ENCODE measurements at regions not wholly inside any gene's neighbourhood (a gene's known extent, or its start where the extent isn't known, plus 50 kb on each side); places are given as distances from the start of the nearest gene placed in this dataset.

GRCh38 chr2:129610766-129611165 is 368.7 kb upstream of the RAB6C start:
- no peaks in the 10 kb centered on the region for H3K4me1 ChIP-seq (ENCODE audit: insufficient read depth, low read length)
- no peaks in the 10 kb centered on the region for H4K20me1 ChIP-seq (ENCODE audit: insufficient read depth, low read length)
- no peak for TF ChIP-seq TOPORS (CRISPR knock-in tag; IDR thresholded peaks at IDR 0.05)
- TF ChIP-seq CENPX (CRISPR knock-in tag; IDR thresholded peaks at IDR 0.05): no peak
- no peak for TF ChIP-seq HDAC1 (CRISPR knock-in tag; IDR thresholded peaks at IDR 0.05)
- no peak for TF ChIP-seq RXRA (CRISPR knock-in tag; IDR thresholded peaks at IDR 0.05)
- no peak for TF ChIP-seq PLRG1 (conservative IDR thresholded peaks at IDR 0.05)
- no peak for TF ChIP-seq THYN1 (CRISPR knock-in tag; IDR thresholded peaks at IDR 0.05; ENCODE audit: borderline replicate concordance, low read depth)
- TF ChIP-seq ZBTB39 (CRISPR knock-in tag; IDR thresholded peaks at IDR 0.05): no peak
- TF ChIP-seq KLF13 (CRISPR knock-in tag; IDR thresholded peaks at IDR 0.05): no peak
- no peak for TF ChIP-seq ETV6 (CRISPR knock-in tag; conservative IDR thresholded peaks at IDR 0.05)
- no peak for TF ChIP-seq ARID2 (CRISPR knock-in tag; IDR thresholded peaks at IDR 0.05; ENCODE audit: borderline replicate concordance)
- no peak for TF ChIP-seq ZNF784 (CRISPR knock-in tag; IDR thresholded peaks at IDR 0.05; ENCODE audit: borderline replicate concordance)
- intact Hi-C loops (cut with micrococcal nuclease; ENCODE audit: unreplicated experiment) (no loop called here), in situ Hi-C loops (cut with HindIII; ENCODE audit: extremely low pct_ligation_motif_present, low pct_unique_long_range_greater_than_20kb) (no loop called here)
- no peak overlapping the region for H3K4me2 ChIP-seq (ENCODE audit: low read depth, low read length)
- ChIA-PET CTCF (ENCODE audit: low intra/inter-chr PET ratio, low total read pairs) (no interaction called here), POLR2A (no interaction called here)
- peaks cover 0 to 13% of the 10 kb centered on the region in 2 experiments; a peak in 2 of 5 replicates for H3K27me3 ChIP-seq (ENCODE audit: control insufficient read depth in 1 of 2, insufficient read depth in 2 of 2, low read length in 2 of 2)
- BruUV-seq (replicated peaks): no TSS peak
- FAIRE-seq (no peak), DNase-seq (ENCODE audit: low spot score) (no peak), ATAC-seq (no peak)
- WGBS (ENCODE audit: low lambda C conversion rate): 43% methylated on average over 6 of the region's 6 CpGs
- H3K79me2 ChIP-seq (ENCODE audit: insufficient read depth, low read length): no peaks in the 10 kb centered on the region
- no peaks in the 10 kb centered on the region for H3K9me3 ChIP-seq (ENCODE audit: low read length)
- no peak overlapping the region for H3K9ac ChIP-seq (ENCODE audit: insufficient read depth, low read depth, low read length)
- no peaks in the 10 kb centered on the region for H3K36me3 ChIP-seq (replicated peaks in 1 of 2; ENCODE audit: control insufficient read depth in 1 of 2, insufficient read depth in 2 of 2, low read length in 2 of 2)
- H3K27ac ChIP-seq (ENCODE audit: extremely low read length, insufficient read depth, low read length): no peak overlapping the region
- H3K4me3 ChIP-seq (replicated peaks in 1 of 3; ENCODE audit: insufficient read depth in 1 of 3, low read depth in 2 of 3, low read length in 3 of 3): no peak overlapping the region
- no peak overlapping the region for H2AFZ ChIP-seq (ENCODE audit: low read length)
